22Rv1 (cell line): ENCODE measurements at regions not wholly inside any gene's neighbourhood (a gene's known extent, or its start where the extent isn't known, plus 50 kb on each side); places are given as distances from the start of the nearest gene placed in this dataset.

Experiments
- ZFX ChIP-seq: fragments of 450-650 bp; IDR thresholded peaks from 2 replicates; pipeline ENCODE4 v1.6.1; 2017; ENCODE audit warnings: antibody characterized with exemption, borderline replicate concordance
- TF ChIP-seq, protein P1 (sequence below): fragments of 450-650 bp; IDR thresholded peaks from 2 replicates; pipeline ENCODE4 v1.5.1; 2017; ENCODE audit warnings: mild to moderate bottlenecking

GRCh38 chr2:63736354-63736753, 105.3 kb upstream of the UGP2 start:
- TF ChIP-seq, protein P1, sequence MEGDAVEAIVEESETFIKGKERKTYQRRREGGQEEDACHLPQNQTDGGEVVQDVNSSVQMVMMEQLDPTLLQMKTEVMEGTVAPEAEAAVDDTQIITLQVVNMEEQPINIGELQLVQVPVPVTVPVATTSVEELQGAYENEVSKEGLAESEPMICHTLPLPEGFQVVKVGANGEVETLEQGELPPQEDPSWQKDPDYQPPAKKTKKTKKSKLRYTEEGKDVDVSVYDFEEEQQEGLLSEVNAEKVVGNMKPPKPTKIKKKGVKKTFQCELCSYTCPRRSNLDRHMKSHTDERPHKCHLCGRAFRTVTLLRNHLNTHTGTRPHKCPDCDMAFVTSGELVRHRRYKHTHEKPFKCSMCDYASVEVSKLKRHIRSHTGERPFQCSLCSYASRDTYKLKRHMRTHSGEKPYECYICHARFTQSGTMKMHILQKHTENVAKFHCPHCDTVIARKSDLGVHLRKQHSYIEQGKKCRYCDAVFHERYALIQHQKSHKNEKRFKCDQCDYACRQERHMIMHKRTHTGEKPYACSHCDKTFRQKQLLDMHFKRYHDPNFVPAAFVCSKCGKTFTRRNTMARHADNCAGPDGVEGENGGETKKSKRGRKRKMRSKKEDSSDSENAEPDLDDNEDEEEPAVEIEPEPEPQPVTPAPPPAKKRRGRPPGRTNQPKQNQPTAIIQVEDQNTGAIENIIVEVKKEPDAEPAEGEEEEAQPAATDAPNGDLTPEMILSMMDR: no peak
- no peak for TF ChIP-seq ZFX
